Stimulated activated CD4-positive, alpha-beta T cell treated with anti-CD3 and anti-CD28 coated beads, Interleukin-12 subunit alpha, Interleukin-12 subunit beta, amount 100 ng/mL, for 48 hours (primary cell): ENCODE measurements at regions not wholly inside any gene's neighbourhood (a gene's known extent, or its start where the extent isn't known, plus 50 kb on each side); places are given as distances from the start of the nearest gene placed in this dataset.
"Not testable (repeated sequence)": the region's sequence is repeated elsewhere in the genome, so short reads cannot be mapped to it uniquely, and the experiment has no call there.

Source experiments
- DNase-seq, 3 donors: peaks; one replicate each; pipeline ENCODE4 v3.0.0-alpha.2; 2020; ENCODE audit warnings: low read depth in 2 of 3, low spot score in 1 of 3

DNA sequence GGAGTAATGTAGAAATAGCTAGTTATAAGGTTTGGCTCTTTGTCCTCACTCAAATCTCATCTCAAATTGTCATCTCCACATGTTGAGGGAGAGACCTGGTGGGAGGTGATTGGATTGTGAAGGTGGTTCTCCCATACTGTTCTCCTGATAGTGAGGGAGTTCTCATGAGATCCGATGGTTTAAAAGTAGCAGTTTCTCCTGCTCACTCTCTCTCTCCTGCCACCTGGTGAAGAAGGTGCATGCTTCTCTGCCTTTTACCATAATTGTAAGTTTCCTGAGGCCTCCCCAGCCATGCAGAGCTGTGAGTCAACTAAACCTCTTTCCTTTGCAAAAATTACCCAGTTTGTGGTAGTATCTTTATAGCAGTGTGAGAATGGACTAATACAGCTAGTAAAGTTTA lies 849.4 kb downstream of the DACH1 start:
- no peak for DNase-seq

DNA sequence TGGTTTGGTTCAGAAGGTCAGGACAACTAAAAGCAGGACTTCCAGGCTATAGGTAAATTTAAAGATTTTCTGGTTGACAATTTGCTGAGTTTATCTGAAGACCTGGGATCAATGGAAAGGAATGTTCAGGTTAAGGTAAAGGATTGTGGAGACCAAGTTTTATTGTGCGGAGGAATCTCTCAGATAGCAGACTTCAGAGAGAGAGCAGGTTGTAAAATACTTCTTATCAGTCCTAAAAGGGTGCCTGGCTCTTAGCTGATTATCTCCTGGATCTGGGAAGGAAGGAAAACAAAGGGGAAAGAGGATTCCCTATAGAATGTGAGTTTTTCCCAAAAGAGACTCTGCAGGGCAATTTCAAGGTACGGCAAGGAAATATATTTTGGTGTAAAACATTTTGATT lies 851.5 kb downstream of the DACH1 start:
- DNase-seq, result no peak

DNA sequence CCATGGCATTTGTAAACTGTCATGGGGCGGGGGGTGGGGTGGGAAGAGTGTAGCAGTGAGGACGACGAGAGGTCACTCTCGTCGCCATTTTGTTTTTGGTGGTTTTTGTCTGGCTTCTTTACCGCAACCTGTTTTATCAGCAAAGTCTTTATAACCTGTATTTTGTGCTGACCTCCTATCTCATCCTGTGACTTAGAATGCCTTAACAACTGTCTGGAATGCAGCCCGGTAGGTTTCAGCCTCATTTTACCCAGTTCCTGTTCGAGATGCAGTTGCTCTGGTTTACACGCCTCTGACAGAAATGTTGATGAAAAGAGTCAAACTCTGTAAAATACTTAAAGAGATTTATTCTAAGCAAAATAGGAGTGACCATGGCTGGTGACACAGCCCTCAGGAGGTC lies 852.0 kb downstream of the DACH1 start:
- no peak for DNase-seq

DNA sequence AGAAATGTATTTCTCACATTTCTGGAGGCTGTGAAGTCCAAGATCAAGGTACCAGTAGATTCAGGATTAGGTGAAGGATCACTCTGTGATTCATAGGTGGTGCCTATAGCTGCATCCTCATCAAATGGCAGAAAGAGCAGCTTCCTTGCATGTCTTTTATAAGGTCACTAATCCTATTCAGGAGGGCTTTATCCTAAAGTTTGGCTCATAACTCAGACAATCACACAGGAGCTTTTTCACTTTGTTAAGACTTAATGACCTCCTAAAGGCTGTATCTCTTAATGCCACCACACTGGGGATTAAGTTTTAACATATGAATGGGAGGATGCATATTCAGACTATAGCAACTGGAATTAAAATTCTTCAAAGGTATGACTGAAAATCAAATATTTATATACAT lies 861.1 kb downstream of the DACH1 start:
- DNase-seq, result no peak

DNA sequence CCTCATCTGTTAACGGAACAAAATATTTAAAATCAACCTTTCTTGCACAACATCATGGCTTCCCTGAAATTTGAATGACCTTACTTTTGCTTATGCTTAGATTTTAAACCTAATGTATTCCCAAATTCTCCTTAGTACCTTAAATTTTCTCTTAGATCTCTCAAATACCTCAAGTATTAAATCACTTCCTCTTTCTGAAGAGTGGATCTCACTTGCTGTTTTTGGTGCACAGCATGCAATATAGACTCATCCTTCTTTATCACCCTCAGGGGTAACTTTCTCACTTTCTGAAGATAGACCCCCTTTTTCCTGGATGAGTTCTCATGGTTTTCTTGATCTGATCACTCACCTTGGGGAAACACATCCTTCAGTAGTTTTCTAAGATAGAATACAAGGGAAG lies 871.7 kb downstream of the DACH1 start:
- DNase-seq, result no peak

DNA sequence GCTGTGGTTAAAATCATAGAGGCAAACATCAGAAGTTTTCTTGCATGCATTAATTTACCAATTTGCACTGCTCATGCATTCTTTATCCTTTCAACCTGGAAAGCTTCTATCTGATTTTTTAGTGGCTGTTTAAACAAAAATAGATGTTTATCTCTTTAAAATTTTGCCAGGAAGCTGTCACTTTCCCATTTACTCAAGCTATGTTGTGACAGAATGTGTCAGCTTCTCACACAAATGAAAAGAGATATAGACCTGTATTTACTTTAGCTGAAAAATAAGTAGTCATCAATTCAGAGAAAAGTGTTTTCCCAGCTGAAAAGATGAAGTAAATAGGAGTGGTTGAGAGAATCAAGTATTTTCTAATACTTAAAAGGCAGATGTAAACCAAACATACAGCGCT lies 872.8 kb downstream of the DACH1 start:
- no peak for DNase-seq

DNA sequence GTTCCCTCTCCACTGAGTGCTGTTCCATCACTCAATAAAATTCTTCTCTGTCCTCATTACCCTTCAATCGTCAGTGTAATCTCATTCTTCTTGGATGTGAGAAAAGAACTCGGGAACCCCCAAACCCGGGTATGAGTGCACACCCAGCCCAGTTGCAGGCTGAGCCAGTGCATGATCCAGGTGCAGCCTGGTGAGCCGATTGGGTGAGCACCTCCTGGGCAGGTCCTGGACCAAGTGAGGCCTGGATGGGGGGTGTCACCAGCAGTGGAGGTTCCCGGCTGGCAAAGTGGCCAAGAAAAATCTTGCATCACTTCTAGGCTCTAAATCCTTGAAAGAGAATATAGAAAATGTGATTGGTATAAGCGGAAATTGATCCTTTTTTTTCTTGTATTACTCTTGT lies 878.8 kb upstream of the KLHL1 start:
- no peak for DNase-seq

DNA sequence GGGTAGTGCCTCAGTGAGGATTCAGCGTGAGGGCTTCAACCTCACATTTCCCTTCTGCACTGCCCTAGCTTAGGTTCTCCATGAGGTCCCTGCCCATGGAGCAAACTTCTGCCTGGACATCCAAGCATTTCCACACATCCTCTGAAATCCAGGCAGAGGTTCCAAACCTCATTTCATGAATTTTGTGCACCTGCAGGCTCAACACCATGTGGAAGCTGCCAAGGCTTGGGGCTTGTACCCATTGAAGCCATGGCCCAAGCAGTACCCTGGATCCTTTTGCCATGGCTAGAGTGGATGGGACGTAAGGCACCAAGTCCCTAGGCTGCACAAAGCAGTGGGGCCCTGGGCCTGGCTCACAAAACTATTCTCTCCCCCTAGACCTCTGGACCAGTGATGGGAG lies 877.1 kb upstream of the KLHL1 start:
- DNase-seq, result no peak

DNA sequence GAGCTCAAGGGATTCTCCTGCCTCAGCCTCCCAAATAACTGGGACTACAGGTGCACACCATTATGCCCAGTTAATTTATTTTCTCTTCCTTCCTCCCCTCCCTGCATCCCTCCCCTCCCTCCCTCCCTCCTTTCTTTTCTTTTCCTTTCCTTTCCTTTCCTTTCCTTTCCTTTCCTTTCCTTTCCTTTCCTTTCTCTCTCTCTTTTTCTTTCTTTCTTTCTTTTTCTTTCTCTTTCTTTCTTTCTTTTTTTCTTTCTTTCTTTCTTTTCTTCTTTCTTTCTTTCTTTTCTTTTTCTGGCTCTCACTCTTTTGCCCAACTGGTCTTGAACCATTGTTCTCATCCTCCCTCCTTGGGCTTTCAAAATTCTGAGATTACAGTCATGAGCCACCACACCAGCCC lies 873.0 kb upstream of the KLHL1 start:
- not testable (repeated sequence) for DNase-seq

DNA sequence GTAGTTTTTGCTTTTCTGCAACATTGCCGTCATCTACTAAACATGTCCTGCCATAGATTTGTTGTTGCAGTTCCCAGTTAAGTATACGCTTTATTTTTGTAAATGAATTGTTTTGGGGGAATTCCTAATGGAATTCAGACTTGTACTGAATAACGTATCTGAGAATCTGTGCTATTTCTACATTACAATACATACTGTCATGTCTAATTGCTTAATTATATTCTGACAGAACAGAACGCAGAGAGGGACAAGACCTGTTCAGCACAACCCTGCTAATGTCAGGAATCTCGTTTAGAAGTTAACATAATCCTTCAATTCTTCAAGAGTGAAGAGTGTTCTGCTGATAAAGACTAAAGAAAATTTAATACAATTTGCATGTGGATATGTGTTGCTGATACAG lies 861.1 kb upstream of the KLHL1 start:
- DNase-seq, result no peak

DNA sequence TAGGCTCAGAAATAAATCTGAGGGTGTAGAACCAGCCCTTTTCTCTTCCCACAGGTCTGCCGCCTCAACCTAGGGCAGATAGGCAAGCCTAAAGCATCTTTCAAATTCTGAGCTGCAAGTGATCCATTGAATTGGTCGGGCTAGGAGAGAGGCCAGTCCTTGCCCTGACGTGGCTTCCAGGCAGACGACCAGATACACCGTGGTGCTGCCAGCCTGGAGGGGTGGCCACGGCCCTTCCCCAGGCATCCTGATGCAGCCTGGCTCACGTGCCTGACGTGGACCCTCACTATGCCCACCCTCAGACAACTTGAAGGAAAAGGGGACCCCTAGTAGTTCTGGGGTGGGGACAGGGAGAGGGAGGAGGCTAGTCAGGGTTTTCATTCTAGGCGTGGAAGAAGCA lies 859.3 kb upstream of the KLHL1 start:
- DNase-seq, result no peak

DNA sequence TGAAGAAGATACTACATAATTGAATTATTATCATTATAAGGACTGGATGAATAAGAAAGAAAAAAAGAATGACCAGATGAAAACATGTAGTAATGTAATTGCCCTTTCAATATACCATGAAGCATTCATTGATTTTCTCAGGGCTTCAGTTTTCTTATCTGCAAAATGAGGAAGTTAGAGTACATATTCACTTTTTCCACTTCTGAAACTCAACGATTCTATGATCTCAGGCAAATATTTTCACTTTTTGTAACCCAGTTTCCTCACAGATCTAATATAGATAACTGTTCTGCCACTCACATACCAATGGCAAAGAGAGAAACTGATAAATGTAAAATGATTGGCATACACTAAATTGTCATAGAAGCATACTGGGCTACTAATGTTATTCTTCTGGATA lies 856.6 kb upstream of the KLHL1 start:
- no peak for DNase-seq

DNA sequence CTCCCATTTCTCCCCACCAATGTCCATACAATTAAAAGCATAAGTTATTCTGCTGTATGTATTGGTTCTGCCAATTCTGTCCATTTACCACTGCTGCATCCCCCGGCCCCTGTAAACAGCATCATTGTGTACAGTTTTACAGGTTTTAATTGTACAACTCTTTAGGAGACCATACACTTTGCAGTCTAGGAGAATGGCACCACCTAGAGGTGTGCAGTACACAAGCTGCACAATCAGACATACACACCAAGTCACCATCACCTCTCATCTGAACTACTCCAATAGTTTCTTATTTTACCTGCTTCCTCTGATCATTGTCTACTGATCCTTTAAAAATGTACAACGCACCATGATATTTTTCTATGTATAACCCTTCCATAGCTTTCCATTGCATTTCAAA lies 855.9 kb upstream of the KLHL1 start:
- no peak for DNase-seq

DNA sequence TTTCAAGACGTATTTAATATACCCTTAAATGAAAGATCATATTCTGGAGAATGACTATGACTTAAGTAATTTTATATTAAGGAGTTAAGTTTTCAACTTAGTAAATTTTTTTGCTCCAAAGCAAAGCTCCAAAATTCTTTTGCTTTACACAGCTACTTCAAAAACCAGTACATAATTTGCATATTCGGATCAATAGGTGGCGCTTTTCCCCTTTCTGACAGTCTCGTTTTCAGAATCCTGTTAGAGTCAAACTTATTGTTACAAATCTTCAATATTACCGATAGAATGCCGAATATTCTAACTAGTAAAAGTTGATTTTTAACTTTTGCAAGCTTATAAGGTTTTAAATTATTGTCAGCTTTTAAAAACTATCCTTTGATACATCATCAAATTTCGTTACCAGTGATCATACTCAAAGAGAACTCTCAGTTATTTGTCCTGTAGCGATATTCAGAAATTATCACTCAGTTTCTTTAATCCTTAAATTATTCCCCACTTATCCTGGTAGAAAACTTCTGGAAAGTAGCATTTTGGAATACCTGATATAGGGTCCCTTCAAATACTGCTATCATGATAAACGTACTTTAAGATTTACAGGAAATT lies 852.7 kb upstream of the KLHL1 start:
- DNase-seq, result peak in 1 of 3 donors; percentile 2

DNA sequence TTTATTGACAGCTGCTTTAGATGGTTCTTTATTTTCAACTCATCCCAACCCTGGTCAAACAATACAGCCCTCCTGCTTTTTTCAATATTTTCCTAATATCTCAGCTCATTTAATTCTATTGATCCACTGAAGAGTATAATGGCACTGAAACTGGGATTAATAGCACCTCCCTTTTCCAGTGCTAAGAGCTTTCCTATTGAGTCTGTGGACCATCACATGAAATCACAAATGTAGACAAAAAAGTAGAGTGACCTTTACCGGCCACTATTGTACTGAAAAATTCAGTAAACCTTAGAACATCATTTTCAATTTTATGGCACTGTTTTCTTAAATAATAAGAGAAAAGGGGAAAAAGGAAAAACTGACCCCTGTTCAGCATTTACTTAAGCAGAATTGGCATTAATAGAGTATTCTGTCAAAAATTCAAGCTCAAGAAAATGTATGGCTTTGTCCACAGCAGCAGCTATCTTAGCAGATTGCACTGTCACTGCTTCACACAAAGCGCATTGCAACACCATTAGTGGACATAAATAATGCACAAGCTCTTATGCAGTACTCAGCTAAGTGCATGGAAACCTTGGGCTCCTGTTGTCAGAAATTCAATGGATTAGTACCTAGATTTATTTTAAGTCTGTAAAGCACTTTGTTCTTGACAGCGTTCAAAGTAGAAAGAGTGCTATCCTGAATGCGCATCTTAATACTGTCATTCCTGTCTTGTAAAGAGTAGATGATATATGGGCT lies 851.0 kb upstream of the KLHL1 start:
- DNase-seq, result no peak

DNA sequence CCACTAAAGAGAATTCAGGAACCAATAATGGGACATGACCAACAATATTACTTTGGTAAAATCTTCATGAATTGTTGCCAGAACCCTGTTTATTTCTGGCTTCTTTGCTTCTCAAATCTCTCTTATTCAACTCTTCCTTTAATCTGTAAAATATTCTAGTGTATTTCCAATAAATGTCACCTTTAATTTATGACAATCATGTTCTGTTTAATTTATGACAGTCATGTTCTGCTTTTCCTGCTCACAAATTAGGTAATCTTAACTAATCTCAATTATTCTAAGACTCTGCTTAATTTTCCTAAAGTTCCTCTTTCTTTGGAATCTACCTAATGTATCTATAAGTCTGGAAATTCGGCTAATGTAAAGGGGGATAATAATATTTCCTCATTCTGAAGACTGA lies 847.6 kb upstream of the KLHL1 start:
- DNase-seq, result no peak

DNA sequence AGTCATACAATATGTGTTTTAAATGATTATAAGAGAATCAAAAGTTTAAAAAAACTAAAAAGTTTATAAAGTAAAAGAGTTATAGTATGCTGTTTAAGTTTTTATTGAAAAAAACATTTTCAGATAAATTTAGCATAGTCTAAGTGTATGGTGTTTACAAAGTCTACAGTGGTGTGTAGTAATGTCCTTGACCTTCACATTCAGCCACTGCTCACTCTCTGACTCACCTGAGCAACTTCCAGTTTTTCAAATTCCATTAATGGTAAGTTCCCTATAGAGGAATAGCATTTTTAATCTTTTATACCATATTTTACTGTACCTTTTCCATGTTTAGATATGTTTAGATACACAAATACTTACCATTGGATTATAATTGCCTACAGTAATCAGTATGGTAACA lies 842.4 kb upstream of the KLHL1 start:
- no peak for DNase-seq

DNA sequence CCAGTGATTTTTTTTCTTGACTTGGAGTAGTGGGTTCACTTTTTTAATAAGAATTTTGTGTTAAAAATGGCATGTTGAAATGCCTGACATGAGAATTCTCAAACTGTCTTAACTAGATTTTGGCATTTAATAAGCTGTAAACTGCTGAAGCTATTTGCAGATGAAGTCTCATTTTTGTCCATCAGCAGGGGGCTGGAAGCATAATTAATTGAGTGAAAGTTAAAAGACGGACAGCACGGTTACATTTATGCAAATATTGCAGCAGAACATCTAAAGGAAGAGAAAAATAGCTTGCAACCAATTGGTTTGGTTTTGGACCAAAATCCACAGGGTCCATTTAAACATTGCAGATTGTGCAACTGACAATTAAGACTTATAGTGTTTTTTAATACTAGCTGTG lies 837.3 kb upstream of the KLHL1 start:
- DNase-seq, result no peak

DNA sequence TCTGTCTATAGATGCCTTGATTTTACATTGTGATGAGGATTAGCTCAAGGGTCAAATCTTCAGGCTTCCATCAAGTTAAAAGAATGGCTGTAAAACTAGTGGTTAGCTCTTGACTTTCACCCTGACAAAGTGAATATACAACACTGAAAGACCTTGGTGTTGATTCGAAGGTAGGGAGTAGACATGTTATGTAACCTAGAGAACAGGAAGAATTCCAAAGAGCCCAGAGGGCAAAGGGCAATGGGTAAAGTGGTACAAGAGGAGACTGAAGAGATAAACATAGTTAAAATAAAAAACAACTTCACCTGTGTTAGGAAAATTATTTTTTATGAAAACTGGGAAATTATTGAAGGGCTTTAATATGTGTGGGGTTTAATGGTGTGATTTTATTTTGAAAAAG lies 833.2 kb upstream of the KLHL1 start:
- DNase-seq, result no peak

DNA sequence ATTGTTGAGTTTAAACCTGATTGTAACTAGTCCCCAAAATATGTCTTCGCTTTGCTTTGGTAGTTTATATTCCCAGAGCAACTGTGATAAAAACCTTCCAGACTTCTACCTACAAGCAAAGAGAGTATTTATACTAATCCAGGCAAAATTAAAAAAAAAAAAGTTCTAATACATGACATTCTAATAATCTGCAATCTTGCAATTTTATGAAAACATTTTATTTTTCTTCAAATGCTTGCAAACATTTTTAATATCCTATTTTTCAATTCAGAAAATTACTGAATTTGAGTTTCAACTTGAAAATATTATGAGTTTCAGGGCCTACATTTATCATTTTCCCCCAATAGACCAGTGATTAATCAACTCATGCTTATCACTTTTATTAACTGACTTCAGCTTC lies 830.2 kb upstream of the KLHL1 start:
- no peak for DNase-seq

DNA sequence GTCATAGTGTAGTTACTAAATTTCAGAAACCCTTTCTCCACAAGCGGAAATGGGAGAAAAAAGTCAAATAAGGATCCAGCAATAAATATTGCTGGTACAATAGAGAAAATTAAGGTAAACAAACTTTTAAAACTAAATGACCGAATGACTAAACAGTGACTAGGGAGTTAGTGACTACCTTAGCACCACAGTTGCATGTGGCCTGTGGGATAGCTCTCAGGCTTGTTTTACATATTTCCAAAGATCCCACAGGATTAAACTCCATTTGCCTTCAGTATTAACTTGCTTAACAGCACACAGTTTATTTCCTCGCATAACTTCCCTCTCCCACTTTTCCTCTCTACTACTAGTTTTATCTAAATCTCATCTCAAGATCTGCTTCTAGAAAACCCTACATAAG lies 824.3 kb upstream of the KLHL1 start:
- no peak for DNase-seq

DNA sequence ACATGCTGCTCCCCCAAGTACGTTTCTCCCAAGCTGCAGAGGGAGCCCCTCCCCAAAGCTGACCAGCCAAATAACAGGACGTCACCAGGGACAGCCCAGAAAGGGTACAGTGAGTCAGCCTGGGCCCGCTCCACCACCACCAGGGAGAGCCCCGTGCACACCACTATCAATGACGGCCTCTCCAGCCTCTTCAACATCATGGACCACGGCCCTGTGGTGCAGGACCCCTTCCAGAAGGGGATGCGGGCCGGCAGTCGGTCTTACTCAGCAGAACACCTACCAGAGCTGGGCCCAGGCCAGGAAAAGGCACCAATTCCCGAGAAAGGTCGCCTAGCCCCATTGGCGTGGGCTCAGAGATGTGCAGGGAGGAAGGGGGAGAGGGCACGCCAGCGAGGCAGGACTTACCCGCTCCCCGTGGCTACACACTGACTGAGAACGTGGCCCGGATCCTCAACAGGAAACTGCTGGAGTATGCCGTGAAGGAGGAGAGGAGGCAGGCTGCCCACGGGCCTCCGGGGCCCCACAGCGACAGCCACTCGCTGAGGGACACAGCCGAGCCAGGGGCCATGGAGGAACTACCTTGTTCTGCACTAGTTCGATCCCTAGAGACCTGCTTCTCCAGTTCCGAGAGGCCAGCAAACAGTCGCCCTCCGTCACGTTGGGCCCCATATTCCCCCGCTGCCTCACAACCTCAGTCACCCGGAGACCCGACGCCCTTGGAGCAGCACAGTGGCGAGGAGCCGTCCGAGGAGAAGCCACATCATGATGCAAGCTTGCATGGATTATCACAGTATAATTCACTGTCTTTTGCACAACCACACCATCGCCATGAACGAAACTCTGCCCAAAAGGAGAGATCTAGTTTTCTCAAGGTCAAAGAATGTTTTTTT lies 815.9 kb upstream of the KLHL1 start:
- DNase-seq, result no peak
